ENCODE measurements at regions not wholly inside any gene's neighbourhood (a gene's known extent, or its start where the extent isn't known, plus 50 kb on each side); places are given as distances from the start of the nearest gene placed in this dataset.

GRCh38 chr7:68025369-68025768 is 1028.7 kb downstream of the TYW1 start:
- TF ChIP-seq CTCF (conservative IDR thresholded peaks at IDR 0.05 in 1 of 2, IDR thresholded peaks at IDR 0.05 in 1 of 2; ENCODE audit: low read depth in 1 of 2, low read length in 2 of 2) (no peak), EZH2 (IDR thresholded peaks at IDR 0.05; ENCODE audit: low read length, missing control alignments) (no peak)

Measured in fibroblast of lung (primary cell).